ENCODE measurements at regions not wholly inside any gene's neighbourhood (a gene's known extent, or its start where the extent isn't known, plus 50 kb on each side); places are given as distances from the start of the nearest gene placed in this dataset.

DNA sequence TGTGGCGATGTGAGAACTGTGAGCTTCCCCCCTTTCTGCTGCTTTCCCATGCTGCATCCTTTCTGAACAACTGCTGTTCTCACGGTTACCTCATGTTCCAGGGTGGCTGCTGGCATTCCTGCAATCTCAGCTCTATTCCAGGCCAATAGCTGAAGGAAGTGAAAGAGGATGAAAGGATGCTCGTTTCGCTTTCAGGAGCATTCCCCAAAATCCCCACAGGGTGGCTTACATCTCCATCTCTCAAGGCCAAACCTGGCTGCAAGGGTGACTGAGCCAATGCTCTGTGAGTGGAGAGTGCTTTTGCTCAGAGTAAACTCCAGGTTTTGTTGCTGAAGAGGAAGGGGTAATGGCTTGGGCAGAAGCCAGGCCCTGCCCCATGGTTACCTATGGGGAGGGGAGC is 848.2 kb downstream of the BRD1 start:
- no peak for DNase-seq

DNA sequence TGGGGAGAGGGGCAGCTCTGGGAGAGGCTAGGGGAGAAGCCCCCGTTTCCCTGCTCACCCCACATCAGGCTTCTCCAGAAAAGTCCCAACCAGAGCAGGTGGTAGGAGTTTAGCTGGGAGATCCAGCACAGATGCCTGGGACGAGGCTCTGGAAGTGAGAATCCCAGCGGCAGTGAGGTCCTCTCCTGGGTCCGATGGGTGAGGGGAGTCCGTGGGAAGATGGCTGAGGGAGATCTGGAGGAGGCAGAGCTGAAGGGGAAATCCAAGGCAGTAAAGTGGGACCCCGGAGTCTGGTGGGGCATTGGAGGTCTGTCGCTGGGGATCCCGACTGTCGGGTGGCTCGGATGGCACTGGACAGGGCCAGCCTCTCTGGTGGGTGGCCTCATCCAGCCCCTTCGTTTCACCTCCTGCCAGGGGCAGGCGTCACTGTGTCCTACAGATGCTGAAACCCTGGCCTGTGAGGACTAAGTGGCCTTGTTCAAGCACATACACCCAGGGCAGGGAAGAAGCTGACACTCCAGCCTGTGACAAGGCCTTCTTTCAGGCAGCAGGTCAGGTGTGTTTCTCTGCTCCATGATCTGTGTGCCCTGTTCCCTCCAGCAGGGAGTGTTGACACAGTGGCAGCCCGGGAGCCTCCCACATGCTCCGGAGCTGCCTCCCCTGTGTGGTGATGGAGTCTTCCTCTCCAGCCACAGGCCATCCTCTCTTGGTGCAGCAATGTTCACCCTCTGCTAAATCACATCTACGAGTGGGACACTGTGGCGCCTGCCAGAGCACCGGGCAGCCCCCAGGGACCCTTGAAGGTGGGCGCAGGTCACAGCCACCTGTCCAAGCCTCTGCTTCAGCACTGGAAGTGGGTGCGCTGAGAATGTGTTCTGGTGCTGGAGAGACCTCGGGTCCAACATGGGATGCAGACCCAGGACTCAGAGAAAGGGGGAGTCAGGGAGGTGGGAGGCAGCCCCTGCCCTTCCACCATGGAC is 850.8 kb downstream of the BRD1 start:
- DNase-seq, result no peak

DNA sequence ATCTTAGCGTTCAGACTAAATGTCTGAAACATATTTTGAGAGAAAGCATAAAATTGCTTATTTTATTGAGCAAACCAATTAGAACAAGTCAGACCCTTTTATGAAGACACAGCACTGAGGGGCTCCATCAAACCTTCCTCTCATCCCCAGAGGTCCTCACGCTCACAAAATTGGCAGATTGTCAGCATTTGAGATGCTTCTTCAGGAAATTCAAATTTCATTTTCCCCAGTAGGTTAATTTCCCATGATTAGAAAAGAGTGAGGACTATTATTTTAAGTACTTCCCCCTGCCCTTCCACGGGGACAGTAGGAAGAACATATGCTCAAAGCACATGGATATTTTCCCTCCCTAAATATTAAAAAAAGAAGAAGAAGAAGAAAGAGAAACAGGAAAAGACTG is 851.8 kb downstream of the BRD1 start:
- no peak for DNase-seq

DNA sequence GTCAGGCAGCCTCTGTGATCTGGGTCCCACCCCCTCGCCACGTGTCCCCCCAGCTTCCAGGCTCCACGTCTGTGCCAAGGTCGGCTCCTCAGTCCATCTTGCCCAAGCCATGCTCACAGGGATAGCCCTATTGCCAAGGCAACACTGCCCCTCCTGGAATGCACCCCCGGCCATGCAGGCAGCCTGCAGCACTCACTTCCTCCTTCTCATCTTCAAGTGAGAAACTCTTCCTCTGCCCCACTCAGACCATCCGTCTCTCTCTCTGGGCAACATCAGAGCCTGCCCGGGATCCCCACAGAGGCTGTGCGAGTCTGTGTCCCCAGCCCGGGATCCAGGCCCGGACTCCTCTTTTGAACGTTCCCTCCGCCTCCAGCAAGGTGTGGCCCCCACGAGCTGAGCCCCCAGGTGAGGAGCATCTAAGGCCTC is 852.3 kb downstream of the BRD1 start:
- no peak for DNase-seq

DNA sequence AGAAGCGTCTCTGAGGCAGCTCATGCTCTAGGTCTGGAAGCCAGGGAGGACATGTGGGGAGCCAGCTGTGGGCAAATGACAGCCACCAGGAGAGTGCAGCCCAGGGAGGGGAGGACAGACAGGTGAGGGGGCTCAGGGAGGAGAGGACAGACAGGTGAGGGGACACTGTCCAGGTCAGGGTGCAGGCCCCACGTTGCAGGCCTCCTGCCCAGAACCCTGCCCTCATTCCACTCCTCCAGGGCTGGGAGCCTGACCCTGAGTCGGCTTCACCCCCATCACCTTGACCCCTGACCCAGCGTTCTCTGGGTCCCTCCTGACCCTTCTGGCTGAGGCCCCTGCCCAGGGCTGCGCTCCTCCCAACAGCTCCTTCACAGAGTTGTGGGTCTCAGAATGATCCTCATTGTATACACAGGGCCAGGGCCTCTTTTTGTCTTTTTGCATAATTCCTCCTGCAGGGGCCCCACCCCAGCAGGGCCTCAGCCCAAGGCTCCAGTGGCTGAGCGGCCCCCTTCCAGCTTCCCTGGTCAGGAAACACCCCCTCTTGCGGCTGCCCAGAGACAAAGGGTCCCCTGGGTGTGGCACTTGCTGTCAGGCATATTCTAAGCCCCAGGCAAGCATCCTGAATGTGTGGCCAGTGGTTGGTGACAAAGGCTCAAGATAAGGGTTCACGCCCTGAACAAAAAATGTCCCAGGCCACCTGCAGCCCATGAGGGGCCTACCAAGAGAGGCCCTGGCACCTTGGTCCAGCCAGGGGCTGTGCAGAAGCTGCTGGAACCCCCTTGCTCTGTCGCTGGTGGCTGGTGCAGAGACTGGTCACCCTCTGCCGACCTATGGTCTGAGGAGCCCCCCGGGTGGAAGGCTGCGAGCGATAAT is 853.0 kb downstream of the BRD1 start:
- DNase-seq, result no peak

DNA sequence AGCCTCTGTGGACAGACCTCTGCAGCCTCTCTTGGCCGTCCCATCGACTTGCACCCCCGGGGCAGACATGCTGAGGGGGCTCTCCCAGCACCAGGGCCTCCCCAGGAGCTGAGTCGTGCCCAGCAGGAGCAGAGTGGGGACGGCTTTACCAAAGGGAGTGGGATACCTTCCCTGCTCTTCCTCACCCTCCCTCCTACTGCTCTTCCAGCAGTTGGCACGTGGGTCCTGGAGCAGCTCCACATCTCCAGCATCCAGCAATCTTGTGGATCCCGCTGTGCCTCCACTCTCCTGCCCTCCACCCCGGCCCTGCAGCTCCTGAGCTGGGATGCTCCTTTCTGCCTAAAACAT is 854.0 kb downstream of the BRD1 start:
- DNase-seq, result no peak

DNA sequence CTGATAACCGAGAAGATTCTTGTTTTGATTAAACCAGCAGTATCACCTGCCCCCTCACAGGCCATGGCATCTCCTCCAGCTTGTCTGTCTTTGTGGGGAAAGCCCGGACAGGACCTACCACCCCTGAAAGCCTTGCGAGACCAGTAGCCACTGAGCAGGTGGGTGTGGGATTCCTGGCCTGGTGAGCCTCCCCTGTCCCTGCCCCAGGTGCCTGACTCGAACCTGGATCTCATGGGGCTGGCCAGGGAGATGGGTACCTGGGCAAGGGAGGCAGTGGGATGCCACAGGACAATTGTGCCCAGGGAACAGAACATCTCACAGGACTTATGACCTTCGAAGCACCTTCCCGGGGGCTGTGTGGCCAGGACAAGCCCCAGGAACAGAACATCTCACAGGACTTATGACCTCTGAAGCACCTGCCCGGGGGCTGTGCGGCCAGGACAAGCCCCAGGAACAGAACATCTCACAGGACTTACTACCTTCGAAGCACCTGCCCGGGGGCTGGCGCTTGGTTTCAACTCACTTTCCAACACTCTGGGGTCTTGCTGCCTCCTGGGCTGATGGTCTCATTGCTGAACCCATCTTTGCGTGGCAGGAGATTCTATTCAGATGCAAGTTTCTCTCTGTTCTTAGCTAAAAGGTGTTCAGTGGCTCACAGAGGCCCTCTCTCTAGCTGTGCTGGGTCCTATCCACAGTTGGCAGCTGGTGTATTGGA is 854.5 kb downstream of the BRD1 start:
- no peak for DNase-seq

DNA sequence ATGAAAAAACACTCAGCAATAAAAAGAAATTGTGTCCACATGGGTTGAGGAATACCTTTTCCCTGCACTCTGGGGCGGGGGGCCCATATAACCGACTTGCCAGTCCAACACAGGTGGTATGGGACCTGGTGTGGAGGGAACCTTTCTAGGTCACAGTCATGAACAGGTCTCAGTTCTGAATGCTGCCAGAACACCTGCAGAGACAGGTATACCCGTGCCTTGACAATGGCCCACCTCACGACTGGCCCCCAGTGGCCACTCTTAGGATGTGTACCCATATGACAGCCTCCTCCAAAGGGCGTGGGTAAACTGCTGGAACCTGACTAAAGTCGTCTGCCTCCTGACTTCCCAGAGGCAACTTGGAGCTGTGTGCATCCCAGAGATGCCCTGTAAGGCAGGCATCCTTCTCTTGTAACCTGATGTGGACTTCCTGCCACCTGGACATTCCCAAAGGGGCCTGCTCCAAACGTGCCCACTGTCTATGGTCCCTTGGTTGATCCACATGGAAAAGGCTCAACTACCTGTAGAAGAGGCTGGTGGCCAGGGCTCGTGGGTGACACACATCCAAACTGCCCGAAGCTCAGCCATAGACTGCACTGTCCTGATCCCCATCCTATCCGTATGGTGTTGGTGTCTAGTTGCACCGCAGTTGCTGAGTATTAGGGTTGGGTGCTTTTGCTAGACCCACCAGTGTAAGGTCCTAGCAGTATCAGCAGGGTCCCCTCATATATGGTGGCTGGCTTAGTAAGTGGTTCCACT is 859.3 kb downstream of the BRD1 start:
- peak; percentile 8 for DNase-seq

DNA sequence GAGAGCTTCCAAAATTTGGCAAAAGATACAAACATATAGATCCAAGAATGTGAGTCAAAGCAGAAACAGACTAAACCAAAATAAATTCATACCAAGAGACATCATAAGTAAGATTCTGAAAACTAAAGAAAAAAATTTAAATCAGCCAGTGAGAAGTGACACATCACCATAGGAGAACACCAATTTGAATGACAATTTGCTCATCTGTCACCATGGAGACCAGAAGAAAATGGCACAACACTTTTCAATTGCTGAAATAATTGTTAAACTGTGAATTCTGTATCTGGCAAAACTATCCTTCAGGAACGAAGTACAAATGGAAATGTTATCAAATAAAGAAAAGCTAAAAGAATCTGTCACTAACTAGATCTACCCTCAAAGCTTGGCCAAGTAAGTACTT is 864.3 kb downstream of the BRD1 start:
- DNase-seq, result no peak

DNA sequence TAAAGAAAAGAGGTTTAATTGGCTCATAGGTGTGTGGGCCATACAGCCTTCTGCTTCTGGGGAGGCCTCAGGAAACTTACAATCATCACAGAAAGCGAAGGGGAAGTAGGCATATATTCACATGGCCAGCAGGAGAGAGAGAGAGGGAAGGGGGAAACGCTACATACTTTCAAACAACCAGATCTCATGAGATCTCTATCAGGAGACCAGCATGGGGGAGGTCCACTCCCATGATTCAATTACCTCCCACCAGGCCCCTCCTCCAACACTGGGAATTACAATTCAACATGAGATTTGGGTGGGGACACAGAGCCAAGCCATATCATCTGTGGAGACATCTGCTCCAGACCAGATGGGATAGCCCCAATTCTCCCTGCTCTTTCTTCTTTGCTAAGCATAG is 866.0 kb downstream of the BRD1 start:
- DNase-seq, result no peak

DNA sequence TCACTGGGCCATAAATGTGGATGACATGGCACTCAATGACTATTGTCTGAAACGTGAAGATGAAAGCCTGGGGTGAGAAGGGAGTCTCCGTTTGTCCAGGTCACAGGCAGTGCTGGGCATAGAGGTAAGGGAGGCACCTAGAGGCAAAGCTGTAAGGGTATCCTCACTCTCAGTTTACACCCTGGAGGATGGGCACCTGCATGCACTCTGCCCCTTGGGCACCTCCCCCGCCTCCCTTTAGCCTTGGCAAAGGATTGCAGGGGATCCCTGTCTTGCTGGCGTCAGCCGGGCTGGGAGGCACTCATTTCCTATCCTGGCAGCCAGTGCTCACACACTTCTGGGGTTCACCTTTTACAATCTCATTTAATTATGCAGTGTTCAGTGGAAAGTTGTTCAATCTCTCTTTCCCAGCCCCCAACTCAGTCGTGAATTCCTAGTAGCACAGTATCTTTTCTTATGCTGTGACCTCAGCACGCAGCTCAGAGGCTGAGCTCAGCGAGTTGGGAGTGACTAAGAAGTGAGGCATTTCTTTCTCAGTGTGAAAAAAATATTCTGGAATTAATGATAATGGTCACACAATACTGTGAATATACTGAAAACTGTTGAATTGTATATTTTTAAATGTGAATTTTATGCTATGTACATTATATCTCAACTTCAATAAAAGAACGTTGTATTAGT is 866.6 kb downstream of the BRD1 start:
- no peak for DNase-seq

DNA sequence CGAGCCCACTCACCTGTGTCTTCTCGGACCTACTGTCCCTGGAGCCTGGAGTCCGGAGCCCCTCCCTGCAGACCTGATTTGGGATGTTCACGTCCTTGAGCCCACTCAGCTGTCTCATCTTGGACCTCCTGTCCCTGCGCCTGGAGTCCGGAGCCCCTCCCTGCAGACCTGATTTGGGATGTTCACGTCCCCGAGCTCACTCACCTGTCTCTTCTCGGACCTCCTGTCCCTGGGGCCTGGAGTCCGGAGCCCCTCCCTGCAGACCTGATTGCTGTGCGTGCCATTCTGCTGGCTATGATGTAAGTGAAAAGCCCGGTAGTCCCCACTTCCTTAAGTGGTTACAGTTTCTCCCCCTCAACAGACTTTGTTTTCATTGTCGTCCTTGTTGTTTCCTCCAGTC is 867.1 kb downstream of the BRD1 start:
- DNase-seq, result no peak

DNA sequence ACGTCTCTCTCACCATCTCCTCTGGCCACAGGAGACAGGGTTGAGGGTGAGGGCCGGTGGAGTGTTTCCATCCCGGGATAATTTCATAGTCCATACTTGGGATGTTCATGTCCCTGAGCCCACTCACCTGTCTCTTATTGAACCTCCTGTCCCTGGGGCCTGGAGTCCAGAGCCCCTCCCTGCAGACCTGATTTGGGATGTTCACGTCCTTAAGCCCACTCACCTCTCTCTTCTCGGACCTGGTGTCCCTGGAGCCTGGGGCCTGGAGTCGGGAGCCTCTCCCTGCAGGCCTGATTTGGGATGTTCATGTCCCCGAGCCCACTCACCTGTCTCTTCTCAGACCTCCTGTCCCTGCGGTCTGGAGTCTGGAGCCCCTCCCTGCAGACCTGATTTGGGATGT is 868.2 kb downstream of the BRD1 start:
- no peak for DNase-seq

DNA sequence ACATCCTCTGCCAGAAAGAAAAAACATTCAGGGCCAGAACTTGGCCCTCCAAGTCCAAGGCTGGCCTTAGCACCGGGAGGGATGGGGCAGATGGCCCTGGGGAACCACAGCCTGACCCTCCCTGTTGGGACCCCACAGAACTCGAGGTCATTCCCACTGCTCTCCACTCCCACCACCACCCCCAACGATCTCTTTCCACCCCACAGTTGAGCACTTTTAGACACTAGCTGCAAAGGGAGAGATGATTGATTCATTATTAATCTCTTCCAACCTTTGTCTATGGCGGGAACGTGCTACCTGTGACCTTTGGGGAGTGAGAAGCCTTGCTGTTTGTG is 869.7 kb downstream of the BRD1 start:
- DNase-seq, result no peak

DNA sequence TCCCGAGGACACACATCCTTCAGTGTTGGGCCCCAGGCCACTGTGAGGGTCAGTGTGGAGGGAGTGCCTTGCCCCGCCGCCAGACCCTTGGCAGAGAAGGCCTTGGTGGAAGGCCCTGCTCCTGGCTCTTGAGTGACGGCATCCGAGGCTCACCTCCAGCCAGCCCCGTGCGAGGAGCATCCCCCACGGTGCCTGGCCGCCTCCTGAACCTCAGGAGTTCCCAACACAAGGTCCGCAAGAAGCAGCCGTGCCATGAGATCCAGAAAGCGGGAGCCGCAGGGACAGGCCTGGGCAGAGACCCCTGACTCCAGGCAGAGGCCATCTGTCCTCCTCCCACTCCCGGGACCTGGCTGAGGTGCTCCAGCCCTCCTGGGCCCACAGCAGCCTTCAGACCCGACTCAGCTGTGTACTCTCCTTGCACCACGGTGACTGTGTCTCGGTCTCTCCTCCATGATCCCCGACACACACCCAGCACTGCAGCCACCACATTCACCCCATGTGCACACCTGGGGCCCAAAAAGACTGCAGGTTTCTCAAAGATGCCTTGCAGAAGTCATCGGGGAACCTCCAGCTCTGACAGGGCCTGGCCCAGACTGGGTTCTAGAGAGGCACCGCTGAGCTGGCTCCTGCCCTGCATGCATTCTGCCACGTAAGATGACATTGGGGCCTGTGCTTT is 870.2 kb downstream of the BRD1 start:
- DNase-seq, result no peak

DNA sequence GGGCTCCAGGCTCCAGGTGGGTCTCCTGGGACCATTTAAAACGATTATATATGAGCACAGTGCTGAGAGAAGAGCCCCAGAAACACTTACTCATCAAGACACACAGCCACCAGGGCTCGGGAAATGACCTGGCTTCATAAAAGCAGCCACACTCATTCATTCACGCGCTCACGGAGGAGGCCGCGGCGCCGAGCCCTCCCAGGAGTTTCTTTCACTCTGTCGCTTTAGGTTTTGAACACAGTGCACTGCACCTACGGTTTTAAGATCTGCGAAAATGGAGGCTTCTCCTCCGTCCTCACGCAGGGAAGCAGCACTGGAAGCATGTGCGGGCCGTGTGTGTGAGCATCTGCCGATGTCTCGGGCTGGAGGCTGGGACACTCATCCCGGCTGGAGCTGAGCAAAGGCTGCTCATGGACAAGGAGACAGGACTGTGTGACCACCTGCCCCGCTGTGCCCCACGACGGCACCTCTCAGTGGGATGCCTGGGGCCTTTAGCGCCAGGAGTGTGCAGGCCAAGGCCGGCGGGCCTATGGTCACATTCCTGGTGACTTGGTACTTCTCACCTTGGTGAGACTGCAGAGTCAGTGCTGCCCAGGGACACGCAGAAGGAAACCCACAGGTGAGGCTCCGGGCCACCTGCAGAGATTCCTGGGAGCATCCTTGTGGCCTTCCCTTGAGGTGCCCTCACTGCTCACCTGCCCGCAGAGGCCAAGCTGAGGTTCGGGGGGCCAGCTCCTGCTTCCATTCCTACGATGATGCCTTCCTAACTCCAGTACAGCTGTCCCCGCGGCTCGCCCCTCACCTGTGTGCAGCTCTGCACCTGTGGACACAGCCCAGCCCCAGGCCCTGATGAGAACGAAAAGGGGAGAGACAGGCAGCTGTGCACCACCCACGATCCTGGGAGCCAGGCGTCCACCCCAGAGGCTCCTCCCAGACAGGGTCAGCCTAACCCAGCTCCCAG is 872.0 kb downstream of the BRD1 start:
- DNase-seq, result no peak

DNA sequence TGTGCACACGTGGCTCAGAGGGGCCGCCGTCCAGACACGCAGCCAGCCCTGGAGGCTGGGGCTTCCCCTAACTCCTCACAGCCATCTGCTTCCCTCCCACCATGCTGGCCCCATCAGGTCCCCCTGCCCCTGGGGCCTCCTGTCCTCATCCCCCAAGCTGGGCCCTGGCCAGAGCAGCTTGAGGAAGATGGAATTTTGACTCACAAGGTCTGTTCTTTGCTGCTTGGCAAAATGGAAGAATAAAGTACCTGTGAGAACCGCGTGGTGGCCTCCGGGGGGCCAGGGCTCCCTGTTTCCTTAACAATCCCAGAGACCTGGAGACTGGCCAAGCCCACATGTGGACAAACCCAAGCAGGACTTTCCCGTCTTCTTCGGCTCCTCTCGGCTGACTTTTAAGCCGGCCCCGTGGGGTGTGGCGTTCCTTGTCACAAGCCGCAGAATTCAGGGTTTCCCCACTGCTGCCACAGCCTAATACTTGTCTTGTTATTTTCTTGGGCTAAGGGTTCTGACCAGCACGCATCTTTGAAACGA is 872.8 kb downstream of the BRD1 start:
- DNase-seq, result no peak

DNA sequence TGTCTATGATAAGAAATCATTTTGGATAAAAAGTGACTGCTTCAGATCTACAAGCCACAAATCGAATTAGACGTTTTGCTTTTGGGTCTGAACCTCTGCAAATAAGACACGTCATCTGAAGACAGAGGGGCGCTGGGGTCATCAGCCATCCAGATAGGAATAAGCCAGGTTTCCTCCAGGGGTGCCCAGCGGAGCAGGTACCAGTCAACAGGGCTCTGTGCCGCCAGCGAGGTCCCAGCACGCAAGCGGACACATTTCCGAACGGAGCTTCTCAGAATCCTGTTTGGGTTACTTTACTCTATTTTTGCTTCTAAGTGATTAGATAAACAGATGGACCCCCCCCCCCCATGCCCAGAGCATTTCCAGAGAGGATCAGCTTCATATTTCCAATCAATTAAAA is 873.8 kb downstream of the BRD1 start:
- DNase-seq, result no peak

DNA sequence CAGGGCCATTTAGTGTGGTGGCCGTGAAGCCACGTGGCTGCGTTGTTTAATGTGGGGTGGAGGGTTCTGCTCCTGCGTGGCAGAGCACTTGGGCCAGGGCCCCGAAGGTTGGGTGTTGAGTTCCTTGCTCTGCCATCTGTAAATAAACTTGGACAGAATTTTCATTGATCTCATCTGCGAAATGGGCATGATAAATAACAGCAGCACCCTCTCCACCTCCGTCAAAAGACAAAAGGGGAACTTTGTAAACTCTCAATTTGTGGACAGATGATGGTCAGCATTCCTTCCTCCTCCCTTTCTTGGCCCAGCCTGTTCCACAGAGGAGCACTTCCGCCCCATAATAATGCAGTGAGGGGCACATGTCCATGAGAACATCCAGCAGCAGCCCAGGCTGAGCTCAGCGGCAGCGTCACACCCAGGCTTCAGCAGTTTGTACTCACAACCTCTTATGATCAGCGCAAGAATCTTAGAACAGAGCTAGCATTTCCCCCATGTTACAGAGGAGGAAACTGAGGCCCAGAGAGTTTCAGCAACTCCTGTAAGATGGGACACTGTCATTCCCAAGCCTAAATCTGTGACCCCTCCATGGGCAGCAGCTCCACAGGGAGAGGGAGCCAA is 874.5 kb downstream of the BRD1 start:
- DNase-seq, result no peak
